Chondrocyte (in vitro differentiated cells): ENCODE measurements at regions not wholly inside any gene's neighbourhood (a gene's known extent, or its start where the extent isn't known, plus 50 kb on each side); places are given as distances from the start of the nearest gene placed in this dataset.

ENCODE experiments used
- DNase-seq: peaks from one replicate; pipeline ENCODE4 v3.0.0; 2021; ENCODE audit warnings: mixed read lengths, low spot score
- H3K27ac Mint-ChIP-seq: one replicate; pipeline ENCODE4 v1.8.0; 2021; ENCODE audit warnings: mild to moderate bottlenecking, moderate library complexity, mixed read lengths; ENCODE audit not compliant: unreplicated experiment
- H3K27me3 Mint-ChIP-seq: 2 replicates; pipeline ENCODE4 v1.8.0; 2021; ENCODE audit warnings: low read depth, mixed read lengths
- H3K36me3 Mint-ChIP-seq: 2 replicates; pipeline ENCODE4 v1.8.0; 2021; ENCODE audit warnings: low read depth, mixed read lengths
- H3K4me1 Mint-ChIP-seq: 2 replicates; pipeline ENCODE4 v1.8.0; 2021; ENCODE audit warnings: low read depth, mild to moderate bottlenecking, mixed read lengths
- H3K4me3 Mint-ChIP-seq: one replicate; pipeline ENCODE4 v1.8.0; 2021; ENCODE audit warnings: mild to moderate bottlenecking, moderate library complexity, mixed read lengths; ENCODE audit not compliant: unreplicated experiment
- H3K9me3 Mint-ChIP-seq: 2 replicates; pipeline ENCODE4 v1.8.0; 2021; ENCODE audit warnings: low read depth, mixed read lengths
- CTCF ChIP-seq: fragments of 200-600 bp; sonication (generic); IDR thresholded peaks from 2 replicates; pipeline ENCODE4 v1.5.0; 2021; ENCODE audit warnings: antibody characterized with exemption, mild to moderate bottlenecking, moderate library complexity

GRCh38 chrX:16445166-16445752 lies 204.7 kb upstream of the S100G start:
- H3K9me3 Mint-ChIP-seq, result no peaks in the 10 kb centered on the region
- H3K4me1 Mint-ChIP-seq, result peaks cover 4% of the 10 kb centered on the region
- no peak overlapping the region for H3K4me3 Mint-ChIP-seq
- no peaks in the 10 kb centered on the region for H3K36me3 Mint-ChIP-seq
- no peak for DNase-seq
- no peaks in the 10 kb centered on the region for H3K27me3 Mint-ChIP-seq
- TF ChIP-seq CTCF, result peak; percentile 87
- no peak overlapping the region for H3K27ac Mint-ChIP-seq

GRCh38 chrX:16451334-16451733 lies 198.6 kb upstream of the S100G start:
- no peak overlapping the region for H3K4me3 Mint-ChIP-seq
- no peak for TF ChIP-seq CTCF
- no peak for DNase-seq
- peaks cover 1% of the 10 kb centered on the region for H3K36me3 Mint-ChIP-seq
- no peaks in the 10 kb centered on the region for H3K27me3 Mint-ChIP-seq
- no peaks in the 10 kb centered on the region for H3K9me3 Mint-ChIP-seq
- peaks cover 4% of the 10 kb centered on the region for H3K4me1 Mint-ChIP-seq
- no peak overlapping the region for H3K27ac Mint-ChIP-seq

GRCh38 chrX:16454926-16455325 lies 195.0 kb upstream of the S100G start:
- TF ChIP-seq CTCF, result no peak
- H3K4me3 Mint-ChIP-seq, result no peak overlapping the region
- peaks cover 4% of the 10 kb centered on the region for H3K4me1 Mint-ChIP-seq
- no peak overlapping the region for H3K27ac Mint-ChIP-seq
- H3K9me3 Mint-ChIP-seq, result no peaks in the 10 kb centered on the region
- no peaks in the 10 kb centered on the region for H3K27me3 Mint-ChIP-seq
- H3K36me3 Mint-ChIP-seq, result peaks cover 1% of the 10 kb centered on the region
- no peak for DNase-seq

- TF ChIP-seq CTCF, result no peak
- Mint-ChIP-seq H3K4me1 (peaks cover 2% of the 10 kb centered on the region), H3K36me3 (peaks cover 1% of the 10 kb centered on the region), H3K4me3 (no peak overlapping the region), H3K27me3 (no peaks in the 10 kb centered on the region), H3K9me3 (no peaks in the 10 kb centered on the region), H3K27ac (no peak overlapping the region)
- DNase-seq, result no peak
These were observed 192.7 kb upstream of the S100G start for GRCh38 chrX:16457239-16457638.

- Mint-ChIP-seq H3K4me3 (no peak overlapping the region), H3K27me3 (no peaks in the 10 kb centered on the region), H3K36me3 (peaks cover 1% of the 10 kb centered on the region), H3K9me3 (no peaks in the 10 kb centered on the region), H3K27ac (no peak overlapping the region), H3K4me1 (peaks cover 12% of the 10 kb centered on the region)
- DNase-seq, result no peak
- TF ChIP-seq CTCF, result no peak
These were observed 191.8 kb upstream of the S100G start for GRCh38 chrX:16458208-16458607.
